Sigmoid colon (tissue), 6 donors: ENCODE measurements at regions not wholly inside any gene's neighbourhood (a gene's known extent, or its start where the extent isn't known, plus 50 kb on each side); places are given as distances from the start of the nearest gene placed in this dataset.

ENCODE experiments used
- DNase-seq: peaks from one replicate; pipeline ENCODE4 v3.0.0-alpha.2; 2019
- H3K27ac ChIP-seq, 4 donors: fragments of 200-600 bp; sonication (generic); one replicate each; pipeline ENCODE4 v1.5.1; 2016 to 2019; ENCODE audit warnings: mild to moderate bottlenecking in 1 of 4
- H3K27me3 ChIP-seq, 3 donors: fragments of 200-600 bp; sonication (generic); one replicate each; pipeline ENCODE4 v1.5.1; 2019; ENCODE audit warnings: mild to moderate bottlenecking in 1 of 3
- H3K36me3 ChIP-seq, 4 donors: fragments of 200-600 bp; sonication (generic); one replicate each; pipeline ENCODE4 v1.5.1; 2016 to 2019
- H3K4me1 ChIP-seq, 4 donors: fragments of 200-600 bp; sonication (generic); one replicate each; pipeline ENCODE4 v1.5.1; 2017 to 2019
- H3K4me3 ChIP-seq, 4 donors: fragments of 200-600 bp; sonication (generic); one replicate each; pipeline ENCODE4 v1.5.1; 2017 to 2019; ENCODE audit warnings: mild to moderate bottlenecking in 2 of 4, moderate library complexity in 1 of 4
- H3K9me3 ChIP-seq, 4 donors: fragments of 200-600 bp in 3 of 4; sonication (generic) in 3 of 4; one replicate each; pipeline versions ENCODE4 v1.5.1 to v1.6.1; 2013 to 2019
- EP300 ChIP-seq, 4 donors: sonication (generic); formaldehyde crosslinking; IDR thresholded peaks; one replicate each; pipeline ENCODE4 v1.6.1; 2017; ENCODE audit warnings: antibody characterized with exemption in 4 of 4
- POLR2A ChIP-seq, 2 donors: fragments of 450-650 bp; IDR thresholded peaks; one replicate each; pipeline ENCODE4 v1.6.1; 2016; ENCODE audit warnings: antibody characterized with exemption in 2 of 2, mild to moderate bottlenecking in 2 of 2, moderate library complexity in 2 of 2
- POLR2AphosphoS5 ChIP-seq, 4 donors: sonication (generic); formaldehyde crosslinking; IDR thresholded peaks; one replicate each; pipeline ENCODE4 v1.6.1; 2017; ENCODE audit warnings: antibody characterized with exemption in 4 of 4
- WGBS, 2 donors: extraction: QIAGEN DNeasy Blood & Tissue Kit; methylation state at CpG; one replicate each; pipeline ENCODE4 v1.1.7; 2013; 5-methylcytosine and 5-hydroxymethylcytosine counted together
- intact Hi-C: fragments of 100-400 bp; cut with DNase I; formaldehyde crosslinking; loops from one replicate; pipeline ENCODE4 v1.15.1; 2023
- TF ChIP-seq, protein P1 (sequence below), 4 experiments: fragments of 450-650 bp in 3 of 4; fragments of 200-600 bp in 1 of 4; IDR thresholded peaks; one replicate each; pipeline ENCODE4 v1.5.1; 2016 to 2019; ENCODE audit warnings: antibody characterized with exemption in 4 of 4, mild to moderate bottlenecking in 3 of 4, moderate library complexity in 2 of 4
- donor health status: healthy with polysubstance abuse.
- donor health status: healthy.

DNA sequence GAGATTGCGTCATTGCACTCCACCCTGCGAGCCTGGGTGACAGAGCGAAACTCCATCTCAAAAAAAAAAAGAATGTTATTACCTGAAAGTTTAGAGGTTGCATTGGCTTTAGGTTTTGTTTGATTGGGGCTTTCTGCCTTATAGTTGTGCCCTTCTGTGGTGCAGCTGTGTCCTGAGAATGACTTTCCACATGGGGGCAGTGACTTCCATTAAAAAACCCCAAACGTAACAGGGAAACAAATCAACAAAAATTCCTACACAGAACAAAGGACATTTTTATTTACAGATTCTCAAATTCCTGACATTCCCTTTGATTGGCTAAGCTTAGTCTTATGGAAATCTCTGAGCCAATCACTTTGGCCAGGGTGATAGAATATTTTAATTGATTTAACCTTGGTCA lies 154.1 kb upstream of the GPR149 start:
- TF ChIP-seq, protein P1, sequence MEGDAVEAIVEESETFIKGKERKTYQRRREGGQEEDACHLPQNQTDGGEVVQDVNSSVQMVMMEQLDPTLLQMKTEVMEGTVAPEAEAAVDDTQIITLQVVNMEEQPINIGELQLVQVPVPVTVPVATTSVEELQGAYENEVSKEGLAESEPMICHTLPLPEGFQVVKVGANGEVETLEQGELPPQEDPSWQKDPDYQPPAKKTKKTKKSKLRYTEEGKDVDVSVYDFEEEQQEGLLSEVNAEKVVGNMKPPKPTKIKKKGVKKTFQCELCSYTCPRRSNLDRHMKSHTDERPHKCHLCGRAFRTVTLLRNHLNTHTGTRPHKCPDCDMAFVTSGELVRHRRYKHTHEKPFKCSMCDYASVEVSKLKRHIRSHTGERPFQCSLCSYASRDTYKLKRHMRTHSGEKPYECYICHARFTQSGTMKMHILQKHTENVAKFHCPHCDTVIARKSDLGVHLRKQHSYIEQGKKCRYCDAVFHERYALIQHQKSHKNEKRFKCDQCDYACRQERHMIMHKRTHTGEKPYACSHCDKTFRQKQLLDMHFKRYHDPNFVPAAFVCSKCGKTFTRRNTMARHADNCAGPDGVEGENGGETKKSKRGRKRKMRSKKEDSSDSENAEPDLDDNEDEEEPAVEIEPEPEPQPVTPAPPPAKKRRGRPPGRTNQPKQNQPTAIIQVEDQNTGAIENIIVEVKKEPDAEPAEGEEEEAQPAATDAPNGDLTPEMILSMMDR (IDR thresholded peaks at IDR 0.05): no peak
- no peak for TF ChIP-seq POLR2AphosphoS5 (IDR thresholded peaks at IDR 0.05)
- TF ChIP-seq EP300 (IDR thresholded peaks at IDR 0.05): no peak
- TF ChIP-seq POLR2A (IDR thresholded peaks at IDR 0.05): no peak
- Histone ChIP-seq H3K36me3 (no peaks in the 10 kb centered on the region), H3K4me3 (no peak overlapping the region), H3K4me1 (no peaks in the 10 kb centered on the region), H3K9me3 (peaks cover 0 to 4% (median 0%) of the 10 kb centered on the region in 4 donors), H3K27ac (no peak overlapping the region), H3K27me3 (no peaks in the 10 kb centered on the region)
- WGBS, 2 donors: 57 to 86% methylated on average over 4 of the region's 4 CpGs
- no peak for DNase-seq
- intact Hi-C loops: no loop called here

DNA sequence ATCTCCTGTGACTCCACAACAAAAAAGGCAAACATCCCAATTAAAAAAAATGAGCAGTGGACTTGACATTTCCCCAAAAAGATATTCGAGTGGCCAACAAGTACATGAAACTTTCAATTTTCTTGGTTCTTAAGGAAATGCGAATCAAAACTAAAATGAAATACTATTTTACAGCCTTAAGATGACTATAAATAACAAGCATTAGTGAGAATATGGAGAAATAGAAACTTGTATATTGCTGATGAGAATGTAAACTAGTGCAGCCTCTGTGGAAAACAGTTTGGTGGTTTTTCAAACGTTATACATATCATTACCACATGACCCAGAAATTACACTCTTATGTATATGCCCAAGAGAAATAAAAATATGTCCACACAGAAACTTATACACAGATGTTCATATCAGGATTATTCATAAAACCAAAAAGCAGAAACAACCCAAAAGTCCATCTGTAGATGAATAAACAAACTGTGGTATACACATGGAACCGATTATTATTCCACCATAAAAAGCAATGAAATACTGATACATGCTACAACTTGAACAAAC lies 153.2 kb upstream of the GPR149 start:
- Histone ChIP-seq H3K36me3 (no peaks in the 10 kb centered on the region), H3K9me3 (peaks cover 0 to 4% (median 0%) of the 10 kb centered on the region in 4 donors), H3K27me3 (no peaks in the 10 kb centered on the region), H3K4me1 (no peaks in the 10 kb centered on the region), H3K4me3 (no peak overlapping the region), H3K27ac (no peak overlapping the region)
- DNase-seq: no peak
- intact Hi-C loops: no loop called here
- TF ChIP-seq POLR2A (IDR thresholded peaks at IDR 0.05): no peak
- no peak for TF ChIP-seq POLR2AphosphoS5 (IDR thresholded peaks at IDR 0.05)
- no peak for TF ChIP-seq EP300 (IDR thresholded peaks at IDR 0.05)
- TF ChIP-seq, protein P1 (IDR thresholded peaks at IDR 0.05): no peak
- WGBS, 2 donors: 73 to 82% methylated on average over 4 of the region's 4 CpGs

DNA sequence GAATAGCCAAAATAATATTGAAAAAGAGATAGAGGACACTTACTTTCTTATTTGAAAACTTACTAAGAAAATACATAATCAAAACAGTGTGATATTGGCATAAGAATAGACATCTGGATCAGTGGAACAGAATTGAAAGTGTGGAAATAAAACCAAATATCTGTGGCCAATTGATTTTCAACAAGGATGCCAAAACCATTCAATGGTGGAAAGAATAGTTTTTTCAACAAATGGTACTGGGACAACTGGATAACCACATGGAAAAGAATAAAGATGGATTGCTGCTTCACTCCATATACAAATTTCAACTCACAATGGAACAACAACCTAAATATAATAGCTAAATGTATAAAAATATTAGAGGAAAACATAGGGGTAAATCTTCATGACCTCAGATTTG lies 152.5 kb upstream of the GPR149 start:
- Histone ChIP-seq H3K27ac (no peak overlapping the region), H3K9me3 (peaks cover 0 to 4% (median 0%) of the 10 kb centered on the region in 4 donors), H3K27me3 (no peaks in the 10 kb centered on the region), H3K4me3 (no peak overlapping the region), H3K4me1 (no peaks in the 10 kb centered on the region), H3K36me3 (no peaks in the 10 kb centered on the region)
- DNase-seq: no peak
- TF ChIP-seq, protein P1 (IDR thresholded peaks at IDR 0.05): no peak
- intact Hi-C loops: no loop called here

DNA sequence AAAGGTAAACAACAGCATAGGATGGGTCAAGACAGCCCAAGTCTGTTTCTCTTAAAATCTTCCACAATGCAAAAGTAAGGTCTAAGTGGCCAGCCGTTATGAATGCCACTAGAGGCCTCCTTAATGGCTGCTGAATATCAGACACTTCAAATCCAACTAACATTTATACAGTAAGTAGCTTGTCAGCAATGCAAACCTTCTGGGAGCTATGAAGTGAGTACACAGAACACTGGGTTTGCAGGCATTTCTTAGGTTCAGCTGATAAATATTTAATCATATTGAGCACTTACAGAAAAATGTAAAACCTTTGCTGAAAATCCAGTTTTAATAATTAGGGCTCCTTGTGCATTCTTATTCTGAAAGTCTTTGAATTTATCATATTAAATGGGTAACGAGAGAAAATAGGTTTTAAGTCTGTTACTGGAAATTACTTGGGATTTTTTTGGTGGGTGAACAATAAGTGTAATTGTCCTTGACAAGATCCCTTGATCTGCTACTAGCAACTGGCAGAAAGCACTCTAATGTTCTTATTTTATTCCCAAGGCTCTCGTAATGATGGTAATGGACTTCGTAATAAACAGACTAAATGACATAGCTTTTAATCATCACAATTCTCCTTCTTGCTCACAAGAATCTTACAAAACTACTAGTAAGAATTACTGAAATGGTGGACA lies 141.7 kb upstream of the GPR149 start:
- peaks cover 0 to 3% (median 0%) of the 10 kb centered on the region in 4 donors for H3K9me3 ChIP-seq
- 72 to 77% methylated on average over 4 of the region's 4 CpGs for WGBS, 2 donors
- H3K4me1 ChIP-seq: no peaks in the 10 kb centered on the region
- H3K36me3 ChIP-seq: no peaks in the 10 kb centered on the region
- DNase-seq: no peak
- TF ChIP-seq POLR2A (IDR thresholded peaks at IDR 0.05): no peak
- TF ChIP-seq, protein P1 (IDR thresholded peaks at IDR 0.05): no peak
- no peak for TF ChIP-seq POLR2AphosphoS5 (IDR thresholded peaks at IDR 0.05)
- TF ChIP-seq EP300 (IDR thresholded peaks at IDR 0.05): no peak
- intact Hi-C loops: no loop called here
- H3K4me3 ChIP-seq: no peak overlapping the region
- H3K27ac ChIP-seq: no peak overlapping the region
- H3K27me3 ChIP-seq: no peaks in the 10 kb centered on the region

DNA sequence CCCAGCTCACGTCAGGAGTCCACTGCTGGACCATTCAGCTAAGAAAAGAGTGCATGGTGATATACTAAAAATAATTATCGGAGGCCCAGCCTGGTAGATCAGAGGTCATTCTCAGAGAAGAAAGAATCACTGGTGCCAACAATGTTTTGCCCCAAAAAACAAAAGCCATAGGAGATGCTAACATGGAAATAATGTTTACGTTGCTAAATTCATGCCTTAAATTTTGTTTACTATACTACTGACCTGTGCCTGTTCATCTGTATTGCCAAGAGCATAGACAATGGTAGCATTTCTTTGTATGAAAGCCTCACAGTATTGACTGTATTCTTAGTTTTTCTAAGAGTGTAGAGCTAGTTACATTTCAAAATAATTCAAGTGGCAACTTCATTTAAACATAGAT lies 138.1 kb upstream of the GPR149 start:
- DNase-seq: no peak
- Histone ChIP-seq H3K9me3 (no peaks in the 10 kb centered on the region), H3K27ac (no peak overlapping the region), H3K4me3 (no peak overlapping the region), H3K4me1 (no peaks in the 10 kb centered on the region), H3K36me3 (no peaks in the 10 kb centered on the region), H3K27me3 (no peaks in the 10 kb centered on the region)
- 75 to 87% methylated on average over 3 of the region's 3 CpGs for WGBS, 2 donors
- intact Hi-C loops: no loop called here
- TF ChIP-seq, protein P1 (IDR thresholded peaks at IDR 0.05): no peak
- TF ChIP-seq POLR2A (IDR thresholded peaks at IDR 0.05): no peak
- TF ChIP-seq EP300 (IDR thresholded peaks at IDR 0.05): no peak
- no peak for TF ChIP-seq POLR2AphosphoS5 (IDR thresholded peaks at IDR 0.05)
